GM21786 (cell line): ENCODE measurements at regions not wholly inside any gene's neighbourhood (a gene's known extent, or its start where the extent isn't known, plus 50 kb on each side); places are given as distances from the start of the nearest gene placed in this dataset.

Experiments used
- ATAC-seq: cut with Tn5 transposase; IDR thresholded peaks from one replicate; pipeline ENCODE4 v1.9.1; 2021; ENCODE audit not compliant: unreplicated experiment

DNA sequence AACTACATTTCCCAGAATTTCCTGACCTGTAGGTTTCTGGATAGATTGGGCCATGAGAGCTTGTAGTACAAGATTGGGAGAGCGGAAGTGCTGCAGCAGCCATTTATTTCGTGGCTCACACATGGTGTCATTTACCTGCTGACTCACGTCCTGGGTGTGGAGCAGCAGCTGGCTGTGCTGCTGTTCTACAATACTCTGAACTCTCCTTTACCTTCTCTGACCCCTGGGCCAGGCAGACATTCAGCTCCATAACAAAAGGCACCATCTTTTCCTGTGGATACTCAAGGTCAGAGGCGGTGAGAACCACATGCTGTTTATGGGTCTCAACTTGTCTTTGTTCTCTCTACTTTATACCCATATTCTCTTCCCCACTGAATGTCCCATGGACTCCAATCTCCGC lies 490.2 kb downstream of the IGSF11 start:
- ATAC-seq: no peak

GRCh38 chr3:118548434-118548833 lies 486.2 kb downstream of the IGSF11 start:
- ATAC-seq: no peak

- ATAC-seq: no peak
Measured at GRCh38 chr3:118550122-118550521, 484.5 kb downstream of the IGSF11 start.

DNA sequence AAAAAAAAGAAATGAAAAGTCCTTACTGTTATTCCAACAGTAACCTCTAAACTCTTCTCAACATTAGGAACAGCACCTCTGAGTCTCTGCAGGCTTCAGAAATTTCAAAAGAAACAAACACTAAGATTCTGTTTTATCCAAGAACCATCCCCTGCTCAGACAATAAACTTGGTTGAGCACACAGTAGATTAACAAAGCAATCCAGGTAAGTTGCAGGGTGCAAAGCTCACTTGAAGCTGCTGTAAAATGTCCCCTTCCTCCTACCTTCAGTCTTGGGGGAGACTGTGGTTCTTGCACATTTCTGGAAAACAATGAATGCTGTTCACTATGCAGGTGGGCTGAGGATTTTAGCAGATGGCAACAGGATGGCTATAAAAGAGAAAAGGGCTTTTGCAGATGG lies 484.1 kb downstream of the IGSF11 start:
- no peak for ATAC-seq

- ATAC-seq: no peak
Measured at GRCh38 chr3:118554148-118554838, 480.4 kb downstream of the IGSF11 start.

GRCh38 chr3:118556983-118557382 lies 477.7 kb downstream of the IGSF11 start:
- no peak for ATAC-seq

DNA sequence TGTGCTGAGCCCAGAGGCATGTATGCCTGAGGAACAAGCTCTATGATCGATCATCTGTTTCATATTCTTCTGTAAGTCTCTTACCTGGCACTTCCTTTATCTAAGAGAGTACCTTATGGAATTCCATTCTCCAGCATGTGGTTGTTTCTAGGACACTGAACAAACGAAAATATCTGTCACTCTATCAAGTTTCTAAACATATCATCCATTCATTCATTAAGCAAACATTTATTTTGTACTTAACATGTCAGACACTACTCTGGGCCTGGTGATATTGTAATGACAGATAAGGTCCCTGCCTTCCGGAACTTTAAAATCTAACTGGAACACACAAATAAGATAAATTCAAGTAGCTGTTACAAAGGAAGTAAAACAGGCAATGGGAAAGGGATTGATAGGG lies 477.1 kb downstream of the IGSF11 start:
- ATAC-seq: no peak

- ATAC-seq: no peak
Measured at GRCh38 chr3:118559286-118559685, 475.4 kb downstream of the IGSF11 start.

GRCh38 chr3:118564800-118565199 lies 469.8 kb downstream of the IGSF11 start:
- ATAC-seq: no peak

DNA sequence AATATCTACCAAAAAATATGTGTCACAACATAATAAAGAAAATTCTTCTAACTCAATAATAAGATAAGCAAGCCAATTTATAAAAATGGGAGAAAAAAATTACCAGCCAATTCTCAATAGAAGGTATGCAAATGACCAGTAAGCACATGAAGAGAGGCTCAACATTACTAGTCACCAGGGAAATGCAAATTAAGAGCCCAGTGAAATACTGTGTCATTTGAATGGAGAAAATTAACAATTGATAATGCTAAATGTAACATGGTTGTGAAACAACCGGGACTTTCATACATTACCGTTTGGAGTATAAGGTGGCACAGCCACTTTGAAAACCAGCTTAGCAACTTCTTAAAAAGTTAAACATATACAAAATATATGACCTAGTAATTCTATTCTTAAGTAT lies 460.7 kb downstream of the IGSF11 start:
- ATAC-seq: no peak

GRCh38 chr3:118577055-118577777 lies 457.4 kb downstream of the IGSF11 start:
- no peak for ATAC-seq

DNA sequence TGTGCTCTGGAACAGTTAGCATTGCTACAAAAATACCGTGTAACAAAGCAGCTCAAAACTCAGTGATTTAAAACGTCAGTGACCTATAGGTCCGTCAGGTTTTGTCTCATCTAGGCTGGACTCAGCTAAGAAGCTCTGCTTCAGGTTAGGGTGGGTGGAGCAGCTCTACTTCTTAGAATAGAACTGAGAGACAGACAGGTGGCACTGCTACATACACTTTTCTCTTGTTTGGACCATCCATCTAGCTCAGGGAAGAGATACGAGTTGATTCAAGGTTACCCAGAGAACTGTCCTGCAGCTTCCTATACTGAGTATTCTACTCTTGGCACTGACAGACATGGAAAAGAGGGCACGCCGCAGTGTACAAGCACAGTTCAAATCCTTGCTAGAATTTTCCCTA lies 456.1 kb downstream of the IGSF11 start:
- ATAC-seq: no peak

- ATAC-seq: no peak
Measured at GRCh38 chr3:118587037-118587741, 447.5 kb downstream of the IGSF11 start.

- ATAC-seq: no peak
Measured at GRCh38 chr3:118587847-118588246, 446.8 kb downstream of the IGSF11 start.

GRCh38 chr3:118593277-118593670 lies 441.4 kb downstream of the IGSF11 start:
- ATAC-seq: no peak

DNA sequence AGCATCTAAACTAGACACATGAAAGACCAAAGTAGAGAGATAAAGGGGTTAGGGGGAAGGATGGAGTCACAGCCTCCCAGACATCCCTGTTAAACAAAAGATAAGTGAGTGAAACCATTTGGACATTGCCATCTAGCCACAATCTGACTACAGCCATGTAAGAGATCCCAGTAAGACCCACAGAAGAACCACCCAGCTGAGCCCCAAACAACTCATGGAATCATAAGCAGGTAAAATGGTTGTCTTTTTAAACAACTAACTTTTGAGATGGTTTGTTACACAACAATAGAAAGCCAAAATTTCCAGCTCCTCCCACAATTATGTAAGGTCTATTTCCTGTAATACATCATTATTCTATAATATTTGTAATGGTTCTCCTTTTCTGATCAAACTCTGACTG lies 437.5 kb downstream of the IGSF11 start:
- ATAC-seq: no peak

DNA sequence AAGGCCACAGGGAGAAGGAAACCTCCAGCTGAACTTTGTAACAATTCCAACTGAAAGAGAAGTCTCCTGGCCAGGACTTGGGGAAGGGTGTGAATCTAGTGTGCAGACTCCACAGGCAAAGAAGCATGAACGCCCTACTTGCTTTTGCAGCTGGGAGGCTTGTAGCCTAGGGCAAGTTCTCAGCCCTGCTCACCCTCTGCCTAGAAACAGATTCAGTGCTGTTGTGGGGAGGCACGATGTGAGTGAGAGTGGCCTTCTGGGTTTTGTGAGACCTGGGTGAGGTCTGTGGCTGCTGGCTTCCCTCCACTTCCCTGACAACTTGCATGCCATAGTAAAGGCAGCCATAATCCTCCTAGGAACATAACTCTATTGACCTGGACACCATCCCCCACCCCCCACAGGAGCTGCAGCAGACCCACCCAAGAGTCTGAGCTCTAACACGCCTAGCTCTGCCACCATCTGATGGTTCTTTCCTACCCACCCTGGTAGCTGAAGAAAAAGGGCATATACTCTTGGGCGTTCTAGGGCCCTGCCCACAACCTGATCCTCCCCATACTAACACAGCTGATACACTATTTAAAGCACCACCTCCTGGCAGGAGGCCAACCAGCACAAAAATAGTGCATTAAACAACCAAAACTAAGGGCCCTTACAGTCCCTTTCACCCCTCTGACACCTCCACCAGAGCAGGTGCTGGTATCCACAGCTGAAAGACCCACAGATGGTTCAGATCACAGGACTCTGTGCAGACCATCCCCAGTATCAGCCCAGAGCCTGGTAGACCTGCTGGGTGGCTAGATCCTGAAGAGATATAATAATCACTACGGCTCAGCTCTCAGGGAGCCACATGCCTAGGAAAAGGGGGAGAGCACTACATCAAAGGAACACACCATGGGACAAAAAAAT lies 426.5 kb downstream of the IGSF11 start:
- no peak for ATAC-seq

DNA sequence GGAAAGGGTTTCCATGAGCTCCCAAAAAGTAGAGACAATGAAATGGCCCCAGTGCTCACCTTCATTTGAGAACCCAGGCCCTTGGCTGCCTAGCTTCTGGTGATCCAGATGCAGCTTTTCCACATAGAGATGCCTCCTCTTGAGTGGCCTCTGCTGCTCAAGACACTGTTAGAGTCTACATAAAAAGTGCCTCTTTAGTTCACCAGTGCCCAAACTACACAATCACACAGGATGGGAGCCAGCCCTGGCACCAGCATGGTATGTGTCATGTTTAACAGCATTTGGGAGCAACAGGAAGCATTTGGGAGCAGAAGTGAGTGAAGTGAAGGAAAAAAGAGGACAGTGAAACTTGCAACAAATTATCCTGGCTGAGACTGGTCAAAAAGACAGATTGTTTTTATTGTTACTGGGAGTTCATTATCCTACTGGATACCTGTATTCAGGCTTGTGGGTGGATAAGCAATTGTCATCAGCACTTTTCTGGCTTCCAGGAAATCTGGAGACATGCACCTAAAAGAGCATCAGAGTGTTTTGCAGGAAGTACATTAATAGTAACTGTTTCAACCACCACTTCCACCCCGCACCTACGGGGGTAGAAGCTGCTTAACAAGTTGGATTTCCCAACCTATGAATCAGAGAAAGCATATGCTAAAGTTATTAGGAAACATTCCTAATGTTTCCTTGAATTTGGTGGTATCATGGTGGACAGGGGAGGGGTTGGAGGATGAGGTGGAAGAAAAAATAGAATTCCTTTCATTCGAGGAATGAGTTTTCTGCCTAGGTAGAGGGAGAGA lies 416.2 kb downstream of the IGSF11 start:
- no peak for ATAC-seq

- no peak for ATAC-seq
Measured at GRCh38 chr3:118626453-118626852, 408.2 kb downstream of the IGSF11 start.

GRCh38 chr3:118628704-118629341 lies 405.8 kb downstream of the IGSF11 start:
- ATAC-seq: peak; percentile 92
